Sigmoid colon (tissue), 6 donors: ENCODE measurements at regions not wholly inside any gene's neighbourhood (a gene's known extent, or its start where the extent isn't known, plus 50 kb on each side); places are given as distances from the start of the nearest gene placed in this dataset.
A peak's percentile ranks its signal among the peaks of the same experiment; 100 is the strongest.
"Not testable (repeated sequence)": the region's sequence is repeated elsewhere in the genome, so short reads cannot be mapped to it uniquely, and the experiment has no call there.

ENCODE experiments used
- DNase-seq: peaks from one replicate; pipeline ENCODE4 v3.0.0-alpha.2; 2019
- H3K27ac ChIP-seq, 4 donors: fragments of 200-600 bp; sonication (generic); one replicate each; pipeline ENCODE4 v1.5.1; 2016 to 2019; ENCODE audit warnings: mild to moderate bottlenecking in 1 of 4
- H3K27me3 ChIP-seq, 3 donors: fragments of 200-600 bp; sonication (generic); one replicate each; pipeline ENCODE4 v1.5.1; 2019; ENCODE audit warnings: mild to moderate bottlenecking in 1 of 3
- H3K36me3 ChIP-seq, 4 donors: fragments of 200-600 bp; sonication (generic); one replicate each; pipeline ENCODE4 v1.5.1; 2016 to 2019
- H3K4me1 ChIP-seq, 4 donors: fragments of 200-600 bp; sonication (generic); one replicate each; pipeline ENCODE4 v1.5.1; 2017 to 2019
- H3K4me3 ChIP-seq, 4 donors: fragments of 200-600 bp; sonication (generic); one replicate each; pipeline ENCODE4 v1.5.1; 2017 to 2019; ENCODE audit warnings: mild to moderate bottlenecking in 2 of 4, moderate library complexity in 1 of 4
- H3K9me3 ChIP-seq, 4 donors: fragments of 200-600 bp in 3 of 4; sonication (generic) in 3 of 4; one replicate each; pipeline versions ENCODE4 v1.5.1 to v1.6.1; 2013 to 2019
- WGBS, 2 donors: extraction: QIAGEN DNeasy Blood & Tissue Kit; methylation state at CpG; one replicate each; pipeline ENCODE4 v1.1.7; 2013; 5-methylcytosine and 5-hydroxymethylcytosine counted together
- intact Hi-C: fragments of 100-400 bp; cut with DNase I; formaldehyde crosslinking; loops from one replicate; pipeline ENCODE4 v1.15.1; 2023
- donor health status: healthy with polysubstance abuse.
- donor health status: healthy.

DNA sequence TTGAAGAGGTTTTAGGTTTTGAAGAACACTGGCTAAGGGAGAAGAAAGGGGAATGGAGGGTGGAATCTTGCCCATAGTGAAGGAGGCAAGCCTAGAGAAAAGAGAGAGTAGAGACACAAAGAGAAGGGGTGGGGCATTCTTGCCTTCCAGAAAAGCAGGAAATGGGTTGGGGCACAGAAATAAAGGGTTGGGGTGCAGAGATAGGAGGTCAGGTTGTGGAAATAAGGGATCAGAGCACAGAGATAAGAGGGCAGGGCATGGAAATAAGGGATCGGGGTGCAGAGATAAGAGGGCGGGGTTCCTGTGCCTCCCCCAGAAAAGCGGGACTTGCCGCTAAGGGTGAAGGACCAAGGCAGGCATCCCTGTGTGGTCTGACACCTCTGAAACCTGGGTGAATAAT, 69.9 kb downstream of the ALG1L2 start:
- H3K9me3 ChIP-seq, H3K27me3 ChIP-seq, H3K36me3 ChIP-seq, H3K4me1 ChIP-seq, DNase-seq, H3K4me3 ChIP-seq, H3K27ac ChIP-seq, intact Hi-C loops: not testable (repeated sequence)
- WGBS, 2 donors: 89 to 90% methylated on average over 4 of the region's 4 CpGs

DNA sequence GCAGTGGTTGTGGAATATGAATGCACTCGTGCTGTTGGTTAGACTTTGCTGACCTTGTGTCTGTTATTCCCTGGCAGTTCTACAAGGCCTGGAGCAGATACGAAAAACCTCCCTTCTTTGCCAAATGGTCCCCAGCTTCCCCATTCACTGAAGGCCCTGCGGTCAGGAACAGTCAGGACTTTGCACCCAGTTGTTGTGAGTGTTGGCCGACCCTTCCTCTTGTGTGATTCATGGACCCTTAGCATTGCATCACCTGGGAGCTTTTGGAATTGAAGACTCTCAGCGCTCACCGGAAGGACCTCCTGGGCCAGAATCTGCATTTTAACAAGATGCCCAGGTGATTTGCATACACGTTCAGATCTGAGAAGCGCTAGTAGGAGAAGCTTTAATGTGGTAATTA, 71.6 kb downstream of the ALG1L2 start:
- H3K36me3 ChIP-seq, H3K4me3 ChIP-seq, H3K27ac ChIP-seq, intact Hi-C loops, DNase-seq, H3K27me3 ChIP-seq, H3K4me1 ChIP-seq, H3K9me3 ChIP-seq: not testable (repeated sequence)
- 87 to 88% methylated on average over 8 of the region's 8 CpGs for WGBS, 2 donors

DNA sequence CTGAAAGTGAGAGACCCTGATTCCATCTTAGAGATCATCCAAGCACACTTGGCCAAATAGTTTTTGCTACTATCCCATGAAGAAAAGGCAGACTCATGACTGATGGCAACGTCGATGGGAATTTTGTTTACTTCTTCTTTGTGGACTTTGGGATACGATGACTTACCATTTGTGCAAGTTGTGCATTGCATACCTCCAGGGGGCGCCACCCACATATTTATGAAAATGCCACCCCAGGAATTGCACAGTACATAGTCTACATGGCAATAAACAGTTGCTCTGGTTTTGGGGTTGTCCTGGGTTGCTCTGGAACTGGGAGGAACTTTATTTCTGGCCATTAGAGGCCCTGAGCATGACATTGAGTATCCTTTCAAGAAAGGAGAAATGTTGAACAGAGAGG, 73.8 kb downstream of the ALG1L2 start:
- H3K4me3 ChIP-seq, H3K4me1 ChIP-seq, H3K27me3 ChIP-seq, DNase-seq, H3K9me3 ChIP-seq, intact Hi-C loops, H3K27ac ChIP-seq, H3K36me3 ChIP-seq: not testable (repeated sequence)
- WGBS, 2 donors: 5 to 62% methylated on average over 3 to 4 of the region's 4 CpGs

GRCh38 chr3:130166856-130167255, 85.2 kb downstream of the ALG1L2 start:
- DNase-seq, H3K4me3 ChIP-seq, H3K9me3 ChIP-seq, H3K27ac ChIP-seq, intact Hi-C loops, H3K27me3 ChIP-seq, H3K36me3 ChIP-seq, H3K4me1 ChIP-seq: not testable (repeated sequence)
- WGBS, 2 donors: 83 to 87% methylated on average over 3 of the region's 4 CpGs

DNA sequence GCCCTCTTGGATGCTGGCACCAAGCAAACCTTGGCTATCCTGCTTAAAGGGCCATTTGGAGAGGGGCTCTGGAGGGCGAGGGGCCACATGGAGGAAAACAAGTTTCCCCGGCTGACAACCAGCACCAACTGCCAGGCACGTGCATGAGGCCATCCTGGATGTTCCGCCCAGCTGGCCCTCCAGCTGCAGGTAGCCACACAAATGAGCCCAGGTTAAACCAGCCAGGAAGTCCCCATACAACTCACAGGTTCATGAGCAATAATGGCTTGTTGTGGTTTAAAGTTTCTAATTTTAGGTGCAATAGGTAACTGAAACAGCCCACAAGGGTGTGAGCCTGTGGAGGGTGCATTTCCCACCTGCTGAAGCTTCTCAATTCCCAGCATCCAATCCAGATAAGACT, 93.6 kb downstream of the ALG1L2 start:
- H3K4me3 ChIP-seq, H3K9me3 ChIP-seq, DNase-seq, intact Hi-C loops, H3K4me1 ChIP-seq, H3K36me3 ChIP-seq, H3K27me3 ChIP-seq, H3K27ac ChIP-seq: not testable (repeated sequence)
- WGBS, 2 donors: 84 to 89% methylated on average over 4 of the region's 4 CpGs

- H3K9me3 ChIP-seq, H3K4me3 ChIP-seq, DNase-seq, intact Hi-C loops, H3K36me3 ChIP-seq, H3K27ac ChIP-seq, H3K4me1 ChIP-seq, H3K27me3 ChIP-seq: not testable (repeated sequence)
- WGBS, 2 donors: 81 to 88% methylated on average over 13 of the region's 13 CpGs
Measured at GRCh38 chr3:130176476-130177256, 95.0 kb downstream of the ALG1L2 start.

- H3K4me1 ChIP-seq, intact Hi-C loops, H3K27ac ChIP-seq, DNase-seq, H3K27me3 ChIP-seq, H3K9me3 ChIP-seq, H3K36me3 ChIP-seq, H3K4me3 ChIP-seq: not testable (repeated sequence)
- 12 to 51% methylated on average over 3 of the region's 3 CpGs for WGBS, 2 donors
Measured at GRCh38 chr3:130178835-130179234, 97.2 kb downstream of the ALG1L2 start.

GRCh38 chr3:130179353-130179970, 97.8 kb downstream of the ALG1L2 start:
- H3K27me3 ChIP-seq, H3K27ac ChIP-seq, intact Hi-C loops, DNase-seq, H3K36me3 ChIP-seq, H3K9me3 ChIP-seq, H3K4me1 ChIP-seq: not testable (repeated sequence)
- 0 to 15% methylated on average over 11 of the region's 11 CpGs for whole genome bisulfite sequencing, 2 donors
- peak overlapping the region in 3 of 4 donors; percentile 16 to 30 (median 21) for H3K4me3 ChIP-seq

GRCh38 chr3:130182475-130182874, 100.8 kb downstream of the ALG1L2 start:
- H3K27ac ChIP-seq, H3K4me1 ChIP-seq, H3K9me3 ChIP-seq, H3K4me3 ChIP-seq, H3K36me3 ChIP-seq, H3K27me3 ChIP-seq, DNase-seq, intact Hi-C loops: not testable (repeated sequence)
- WGBS, 2 donors: 80 to 83% methylated on average over 6 of the region's 6 CpGs

GRCh38 chr3:130183689-130184088, 102.1 kb downstream of the ALG1L2 start:
- H3K9me3 ChIP-seq, H3K4me1 ChIP-seq, H3K27me3 ChIP-seq, H3K36me3 ChIP-seq, DNase-seq, H3K4me3 ChIP-seq, H3K27ac ChIP-seq, intact Hi-C loops: not testable (repeated sequence)
- 64 to 76% methylated on average over 5 of the region's 5 CpGs for WGBS, 2 donors

- DNase-seq, H3K36me3 ChIP-seq, H3K4me1 ChIP-seq, H3K27ac ChIP-seq, H3K4me3 ChIP-seq, H3K27me3 ChIP-seq, intact Hi-C loops, H3K9me3 ChIP-seq: not testable (repeated sequence)
- WGBS, 2 donors: 67 to 71% methylated on average over 5 of the region's 5 CpGs
Measured at GRCh38 chr3:130184152-130185024, 102.8 kb downstream of the ALG1L2 start.

DNA sequence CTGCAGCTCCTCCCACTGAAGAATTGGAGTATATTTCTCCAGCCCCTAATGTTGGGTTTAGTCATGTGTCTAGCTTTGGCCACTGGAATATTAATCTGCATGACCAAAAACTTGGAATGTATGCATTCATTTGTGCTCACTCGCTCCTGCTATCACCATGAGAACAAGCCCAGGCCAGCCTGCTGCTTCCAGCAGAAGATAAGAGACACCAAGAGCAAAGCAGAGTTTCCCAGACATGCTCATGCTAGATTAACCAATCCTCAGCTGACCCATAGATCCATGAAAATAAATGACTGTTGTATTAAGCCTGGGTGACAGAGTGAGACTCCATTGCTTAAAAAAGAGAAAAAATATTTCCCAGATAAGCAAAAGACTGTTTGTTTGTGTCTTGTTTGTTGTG, 119.6 kb downstream of the ALG1L2 start:
- H3K4me1 ChIP-seq, H3K36me3 ChIP-seq, DNase-seq, H3K27ac ChIP-seq, intact Hi-C loops, H3K4me3 ChIP-seq, H3K9me3 ChIP-seq, H3K27me3 ChIP-seq: not testable (repeated sequence)
- WGBS, 2 donors: 73 to 84% methylated on average over 1 of the region's 1 CpG

DNA sequence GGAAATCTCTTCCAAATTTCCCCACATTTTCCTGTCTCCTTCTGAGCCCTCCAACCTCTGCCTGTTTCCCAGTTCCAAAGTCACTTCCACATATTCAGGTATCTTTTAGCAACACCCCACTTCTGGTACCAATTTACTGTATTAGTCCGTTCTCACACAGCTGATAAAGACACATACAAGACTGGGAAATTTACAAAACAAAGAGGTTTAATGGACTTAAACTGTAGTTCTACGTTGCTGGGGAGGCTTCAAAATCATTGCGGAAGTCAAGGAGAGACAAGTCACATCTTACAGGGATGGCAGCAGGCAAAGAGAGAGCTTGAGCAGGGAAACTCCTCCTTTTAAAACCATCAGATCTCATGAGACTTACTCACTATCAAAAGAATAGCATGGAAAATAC, 122.0 kb downstream of the ALG1L2 start:
- H3K4me1 ChIP-seq, H3K27me3 ChIP-seq, H3K27ac ChIP-seq, intact Hi-C loops, H3K9me3 ChIP-seq, H3K36me3 ChIP-seq, H3K4me3 ChIP-seq, DNase-seq: not testable (repeated sequence)
- 93 to 95% methylated on average over 3 of the region's 3 CpGs for WGBS, 2 donors
